Neural cell (in vitro differentiated cells): ENCODE measurements at regions not wholly inside any gene's neighbourhood (a gene's known extent, or its start where the extent isn't known, plus 50 kb on each side); places are given as distances from the start of the nearest gene placed in this dataset.

Experiments
- CTCF ChIP-seq: fragments of 450-650 bp; IDR thresholded peaks from 2 replicates; pipeline ENCODE4 v1.5.1; 2014; ENCODE audit warnings: antibody characterized with exemption, mild to moderate bottlenecking, moderate library complexity; ENCODE audit not compliant: poor library complexity, severe bottlenecking
- POLR2AphosphoS5 ChIP-seq: IDR thresholded peaks from 2 replicates; pipeline ENCODE4 v1.6.1; 2012
- REST ChIP-seq: IDR thresholded peaks from 2 replicates; pipeline ENCODE4 v1.6.1; 2012; ENCODE audit warnings: borderline replicate concordance

- TF ChIP-seq CTCF, result no peak
- TF ChIP-seq POLR2AphosphoS5, result no peak
- no peak for TF ChIP-seq REST
Measured at GRCh38 chr5:44543511-44543910, 154.3 kb upstream of the FGF10 start.
